GM19035 (cell line): ENCODE measurements at regions not wholly inside any gene's neighbourhood (a gene's known extent, or its start where the extent isn't known, plus 50 kb on each side); places are given as distances from the start of the nearest gene placed in this dataset.

Experiments used
- ATAC-seq: cut with Tn5 transposase; IDR thresholded peaks from one replicate; pipeline ENCODE4 v1.9.1; 2021; ENCODE audit not compliant: unreplicated experiment

GRCh38 chr3:144067059-144067458 is 95.4 kb downstream of the DIPK2A start:
- ATAC-seq: no peak

DNA sequence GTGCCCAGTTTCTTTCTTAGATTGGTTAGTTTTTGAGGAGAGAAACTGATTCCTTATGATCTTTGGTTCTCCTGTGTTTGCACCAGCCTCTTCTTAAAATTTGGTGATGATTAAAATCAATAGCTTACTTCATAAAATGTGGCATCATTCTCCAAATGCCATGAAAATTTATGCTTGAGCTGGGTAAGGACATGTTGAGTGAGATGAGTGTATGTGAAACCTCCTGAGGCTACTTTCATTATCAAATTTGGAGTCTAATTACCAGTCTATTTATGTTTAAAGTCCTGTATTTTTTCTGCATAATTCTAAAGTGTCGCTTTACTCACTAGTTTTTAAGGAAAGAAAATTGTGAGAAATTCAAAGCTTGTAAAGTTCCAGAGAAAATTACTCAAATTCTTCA is 102.1 kb downstream of the DIPK2A start:
- ATAC-seq: no peak

DNA sequence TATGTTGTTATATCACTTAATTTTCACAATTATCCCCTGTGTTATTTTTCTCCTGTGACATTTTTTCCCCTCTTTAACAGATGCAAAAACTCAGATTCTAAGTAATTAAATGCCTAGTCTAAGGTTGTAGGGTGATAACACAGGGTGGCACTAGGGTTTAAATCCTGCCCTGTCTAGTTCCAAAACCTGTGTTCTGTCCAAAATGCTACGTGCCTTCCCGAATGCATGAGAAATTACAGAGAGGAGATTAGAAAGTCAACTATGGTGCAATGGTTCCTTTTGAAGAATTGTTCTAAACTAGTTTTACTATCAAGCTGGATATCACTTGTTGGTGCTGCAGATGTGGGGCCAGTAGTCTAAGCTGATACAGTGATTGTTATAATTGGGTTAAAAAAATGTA is 108.0 kb downstream of the DIPK2A start:
- ATAC-seq: no peak

GRCh38 chr3:144084929-144085328 is 113.3 kb downstream of the DIPK2A start:
- ATAC-seq: no peak

DNA sequence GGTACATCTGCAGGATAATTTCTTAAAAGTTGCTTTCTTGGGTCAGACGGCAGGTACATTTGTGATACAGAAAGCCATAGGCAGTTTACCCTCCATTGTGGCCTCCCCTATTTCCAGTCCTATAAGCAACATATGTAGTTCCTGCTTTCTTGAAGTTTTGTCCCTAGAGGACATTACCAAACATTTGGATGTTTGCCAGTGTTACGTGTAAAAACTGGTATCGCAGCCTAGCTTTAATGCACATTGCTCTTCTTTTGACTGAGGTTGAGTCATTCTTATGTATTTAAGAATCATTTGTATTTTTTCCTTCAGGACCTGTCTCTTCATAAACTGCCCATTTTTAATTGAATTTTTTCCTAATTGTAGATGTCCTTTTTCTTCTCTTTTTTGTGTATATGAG is 114.3 kb downstream of the DIPK2A start:
- ATAC-seq: no peak

GRCh38 chr3:144096016-144096415 is 124.4 kb downstream of the DIPK2A start:
- no peak for ATAC-seq

DNA sequence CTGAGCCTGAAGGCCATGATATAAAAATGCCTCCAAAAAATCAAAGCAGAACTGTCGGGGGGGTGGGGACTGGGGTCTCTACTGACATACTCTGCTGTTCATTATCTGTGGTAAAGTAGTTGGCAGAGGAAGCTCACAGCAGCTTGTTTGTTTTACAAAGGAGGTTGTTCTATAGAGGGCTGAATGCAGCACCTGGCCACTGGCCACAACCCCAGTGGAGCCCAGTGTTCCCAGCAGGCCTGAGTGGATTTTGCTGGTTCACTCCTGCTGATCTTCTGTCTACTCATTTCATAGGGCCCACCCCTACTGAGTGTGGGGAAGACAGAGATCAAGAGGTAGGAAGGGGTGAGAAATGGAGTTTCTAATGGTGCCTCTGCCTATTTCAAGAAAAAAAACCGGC is 125.5 kb downstream of the DIPK2A start:
- no peak for ATAC-seq

- no peak for ATAC-seq
Measured at GRCh38 chr3:144098691-144099090, 127.1 kb downstream of the DIPK2A start.

GRCh38 chr3:144102421-144102820 is 130.8 kb downstream of the DIPK2A start:
- ATAC-seq: no peak

DNA sequence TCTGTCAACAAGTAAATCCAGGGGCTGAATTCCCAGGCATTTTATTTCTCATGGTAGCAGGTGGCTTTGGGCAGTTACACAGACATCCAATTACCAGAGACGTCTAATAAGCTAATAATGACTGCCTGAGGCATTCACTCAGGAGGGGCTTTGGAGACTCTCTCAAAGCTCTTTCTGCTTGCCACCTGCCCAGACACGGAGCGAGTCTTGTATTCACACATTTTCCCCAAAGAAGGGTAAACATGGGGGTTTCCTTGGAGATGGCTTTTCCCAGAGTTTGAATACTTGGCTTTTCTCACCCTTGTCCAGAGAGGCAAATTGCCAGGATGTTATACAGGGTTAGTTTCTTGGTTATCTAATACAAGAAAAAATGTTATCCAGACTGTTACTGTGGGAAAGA is 132.6 kb downstream of the DIPK2A start:
- no peak for ATAC-seq

DNA sequence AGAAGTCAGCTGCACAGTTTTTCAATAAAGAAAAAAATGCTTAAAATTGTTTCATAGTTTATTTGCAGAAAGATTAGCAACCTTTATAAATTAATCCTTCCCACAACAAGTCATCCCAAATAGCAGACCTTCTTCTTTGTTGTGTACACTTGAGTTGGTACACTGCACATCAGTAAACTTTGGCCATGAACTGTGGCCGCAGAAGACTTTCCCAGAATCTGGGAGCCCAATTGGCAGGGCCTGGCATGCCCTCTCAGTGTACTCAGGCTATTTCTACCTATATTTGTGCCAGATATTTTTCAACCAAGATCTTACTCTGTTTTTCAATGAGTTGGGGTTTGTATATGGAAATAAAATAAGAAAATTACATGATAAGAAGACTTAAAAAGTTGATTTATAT is 133.1 kb downstream of the DIPK2A start:
- ATAC-seq: no peak

DNA sequence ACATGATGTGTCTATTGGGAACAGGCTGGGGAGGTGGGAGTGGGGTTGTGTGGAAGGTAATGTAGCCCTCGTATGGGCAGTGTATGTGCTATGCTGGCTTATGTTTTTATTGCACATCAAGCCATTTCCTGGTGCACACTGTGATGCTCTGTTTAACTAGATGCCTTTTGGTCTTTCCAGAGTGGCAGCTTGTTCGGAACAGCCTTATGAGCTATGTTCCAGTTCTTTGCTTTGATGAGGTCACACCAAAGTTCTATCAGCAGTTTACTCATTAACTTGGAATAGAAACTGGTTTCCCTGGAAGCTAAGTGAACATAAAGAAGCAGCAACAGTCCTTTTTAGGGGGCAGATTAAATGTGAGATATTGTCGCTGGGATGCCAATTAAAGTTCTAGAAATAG is 133.9 kb downstream of the DIPK2A start:
- ATAC-seq: no peak

DNA sequence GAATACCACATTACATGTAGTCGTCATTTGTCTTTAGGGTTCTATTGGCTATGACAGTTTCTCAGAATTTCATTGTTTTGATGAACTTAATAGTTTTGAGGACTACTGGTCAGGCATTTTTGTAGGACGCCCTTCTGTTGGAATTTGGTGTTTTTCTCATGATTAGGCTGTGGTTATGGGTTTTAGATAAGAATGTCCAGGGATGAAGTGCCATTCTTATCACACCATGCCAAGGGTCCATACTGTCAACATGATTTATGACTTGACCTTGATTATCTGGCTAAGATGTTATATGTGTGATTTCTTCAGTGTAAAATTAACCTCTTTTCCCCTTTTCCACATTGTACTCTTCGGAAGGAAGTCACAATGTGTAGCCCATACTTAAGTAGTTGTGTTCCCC is 135.3 kb downstream of the DIPK2A start:
- no peak for ATAC-seq

DNA sequence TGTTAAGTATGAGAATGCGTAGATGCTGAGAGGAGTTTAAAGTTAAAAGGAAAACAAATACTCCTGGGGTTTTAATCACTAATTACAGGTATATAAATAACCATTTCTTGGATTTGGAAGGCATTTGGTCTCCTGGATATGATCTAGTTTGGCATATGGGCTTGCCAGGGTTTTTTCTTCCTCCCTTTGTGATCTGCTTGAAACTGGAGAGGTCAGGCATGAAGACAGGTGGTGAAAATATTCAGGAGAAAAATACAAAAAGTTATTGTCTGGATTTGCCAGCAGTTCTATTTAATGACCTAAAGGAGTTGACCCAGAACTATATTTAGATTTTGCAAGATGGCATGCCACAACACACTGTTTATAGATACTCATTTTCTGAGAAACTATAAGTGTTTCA is 136.3 kb downstream of the DIPK2A start:
- ATAC-seq: no peak

DNA sequence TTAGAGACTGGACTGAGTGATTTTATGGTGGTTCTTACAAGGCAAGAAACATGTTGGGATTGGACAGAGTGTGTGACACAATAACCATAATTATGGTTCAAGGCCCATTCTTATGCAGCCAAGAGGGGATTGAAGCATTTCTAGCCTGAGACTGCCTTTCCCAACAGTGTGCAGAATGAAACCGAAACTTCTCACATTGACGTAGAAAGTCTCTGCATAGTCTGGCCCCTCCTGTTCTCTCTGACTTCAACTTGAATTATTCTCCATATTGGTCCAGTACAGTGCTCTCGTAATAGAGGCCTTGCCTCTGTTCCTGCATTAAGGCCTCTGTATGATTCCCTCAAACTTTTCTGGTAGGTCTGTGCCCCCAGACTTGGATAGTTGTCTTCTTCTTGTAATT is 138.3 kb downstream of the DIPK2A start:
- peak; percentile 97 for ATAC-seq

- no peak for ATAC-seq
Measured at GRCh38 chr3:144112036-144112435, 140.4 kb downstream of the DIPK2A start.

- no peak for ATAC-seq
Measured at GRCh38 chr3:144112437-144112836, 140.8 kb downstream of the DIPK2A start.

- no peak for ATAC-seq
Measured at GRCh38 chr3:144114767-144115166, 143.1 kb downstream of the DIPK2A start.

- no peak for ATAC-seq
Measured at GRCh38 chr3:144119633-144120032, 148.0 kb downstream of the DIPK2A start.

- no peak for ATAC-seq
Measured at GRCh38 chr3:144121661-144122060, 150.0 kb downstream of the DIPK2A start.

DNA sequence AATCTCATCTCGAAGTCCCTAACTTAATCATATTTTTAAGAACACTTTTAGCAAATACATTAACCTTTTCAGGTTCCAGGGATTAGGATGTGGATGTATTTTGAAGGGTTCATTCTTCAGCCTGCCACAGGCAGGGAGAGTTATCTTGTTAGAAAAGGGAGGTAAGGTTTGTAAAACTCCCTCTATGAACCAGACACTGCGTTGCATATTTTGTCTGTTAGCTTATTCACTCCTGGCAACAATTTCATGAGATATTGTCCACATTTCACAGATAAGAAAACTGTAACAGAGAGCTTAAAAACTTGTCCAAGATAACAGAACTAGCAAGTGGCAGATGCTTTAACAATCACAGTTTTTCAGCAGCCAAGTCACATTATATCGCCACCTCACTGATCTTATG is 155.4 kb downstream of the DIPK2A start:
- ATAC-seq: no peak

- ATAC-seq: no peak
Measured at GRCh38 chr3:144127700-144128099, 156.1 kb downstream of the DIPK2A start.

GRCh38 chr3:144128108-144128892 is 156.7 kb downstream of the DIPK2A start:
- peak; percentile 99 for ATAC-seq
